Choroid plexus epithelial cell (primary cell): ENCODE measurements at regions not wholly inside any gene's neighbourhood (a gene's known extent, or its start where the extent isn't known, plus 50 kb on each side); places are given as distances from the start of the nearest gene placed in this dataset.

Source experiments
- DNase-seq: peaks from one replicate; pipeline ENCODE4 v3.0.0-alpha.2; 2010; ENCODE audit warnings: low read depth
- H3K4me3 ChIP-seq: 2 replicates; pipeline ENCODE4 v1.5.1; 2011; ENCODE audit warnings: low read depth, mild to moderate bottlenecking, control low read depth, low read length, moderate library complexity
- CTCF ChIP-seq: conservative IDR thresholded peaks from 2 replicates; pipeline ENCODE4 v1.5.1; 2011; ENCODE audit warnings: low read depth, mild to moderate bottlenecking, control low read depth, inconsistent platforms, low read length, moderate library complexity

GRCh38 chr9:134568116-134568515 is 73.5 kb upstream of the COL5A1 start:
- no peak for DNase-seq
- no peak overlapping the region for H3K4me3 ChIP-seq
- TF ChIP-seq CTCF, result no peak

- no peak for TF ChIP-seq CTCF
- DNase-seq, result no peak
- no peak overlapping the region for H3K4me3 ChIP-seq
Observed at GRCh38 chr9:134568811-134569210, 72.8 kb upstream of the COL5A1 start.

- no peak overlapping the region for H3K4me3 ChIP-seq
- no peak for TF ChIP-seq CTCF
- no peak for DNase-seq
Observed at GRCh38 chr9:134569626-134570025, 72.0 kb upstream of the COL5A1 start.

GRCh38 chr9:134570151-134570621 is 71.4 kb upstream of the COL5A1 start:
- no peak for DNase-seq
- no peak for TF ChIP-seq CTCF
- no peak overlapping the region for H3K4me3 ChIP-seq

- TF ChIP-seq CTCF, result no peak
- DNase-seq, result no peak
Observed at GRCh38 chr9:134570711-134571325, 70.8 kb upstream of the COL5A1 start.

GRCh38 chr9:134571326-134571931 is 70.2 kb upstream of the COL5A1 start:
- no peak for TF ChIP-seq CTCF
- no peak for DNase-seq
- H3K4me3 ChIP-seq, result no peak overlapping the region

More at GRCh38 chr9:134570711-134571325, 70.8 kb upstream of the COL5A1 start:
- no peak overlapping the region for H3K4me3 ChIP-seq
